Neuronal stem cell (in vitro differentiated cells): ENCODE measurements at regions not wholly inside any gene's neighbourhood (a gene's known extent, or its start where the extent isn't known, plus 50 kb on each side); places are given as distances from the start of the nearest gene placed in this dataset.

Source experiments
- DNase-seq: peaks from one replicate; pipeline ENCODE4 v3.0.0-alpha.2; 2013; ENCODE audit warnings: low spot score
- H2AFZ ChIP-seq: one replicate; pipeline ENCODE4 v1.6.1; 2013; ENCODE audit warnings: mild to moderate bottlenecking, low read length, inconsistent platforms
- H2AK5ac ChIP-seq: 2 replicates; pipeline ENCODE4 v1.6.1; 2013; ENCODE audit warnings: low read depth, mild to moderate bottlenecking, inconsistent platforms, low read length, moderate library complexity, mixed read lengths
- H2BK120ac ChIP-seq: 2 replicates; pipeline ENCODE4 v1.6.1; 2013; ENCODE audit warnings: low read depth, mild to moderate bottlenecking, inconsistent platforms, low read length, moderate library complexity, mixed read lengths
- H2BK12ac ChIP-seq: one replicate; pipeline ENCODE4 v1.6.1; 2013; ENCODE audit warnings: low read length, inconsistent platforms
- H2BK15ac ChIP-seq: 2 replicates; pipeline ENCODE4 v1.6.1; 2013; ENCODE audit warnings: mild to moderate bottlenecking, low read length, inconsistent platforms, mixed read lengths
- H2BK5ac ChIP-seq: one replicate; pipeline ENCODE4 v1.6.1; 2013; ENCODE audit warnings: inconsistent platforms, mild to moderate bottlenecking, low read length, moderate library complexity
- H3K14ac ChIP-seq: one replicate; pipeline ENCODE4 v1.6.1; 2013; ENCODE audit warnings: low read length, inconsistent platforms
- H3K18ac ChIP-seq: 2 replicates; pipeline ENCODE4 v1.6.1; 2013; ENCODE audit warnings: low read length, inconsistent platforms
- H3K23ac ChIP-seq: 2 replicates; pipeline ENCODE4 v1.6.1; 2013; ENCODE audit warnings: low read depth, mild to moderate bottlenecking, mixed read lengths, low read length, inconsistent platforms; ENCODE audit not compliant: poor library complexity
- H3K27ac ChIP-seq: replicated peaks from 3 replicates; pipeline ENCODE4 v1.5.1; 2013; ENCODE audit warnings: low read length, inconsistent platforms
- H3K27me3 ChIP-seq, 3 experiments: 2 replicates each; pipeline ENCODE4 v1.6.1; 2013; ENCODE audit warnings: low read length in 3 of 3, mild to moderate bottlenecking in 2 of 3, inconsistent platforms in 1 of 3, low read depth in 1 of 3, mixed read lengths in 1 of 3, moderate library complexity in 1 of 3; ENCODE audit not compliant: control insufficient read depth in 3 of 3, insufficient read depth in 3 of 3
- H3K36me3 ChIP-seq, 2 donors: replicated peaks in 1 of 2; 2 replicates each; pipeline ENCODE4 v1.6.1; 2013; ENCODE audit warnings: low read length in 2 of 2; ENCODE audit not compliant: control insufficient read depth in 2 of 2, insufficient read depth in 2 of 2
- H3K4ac ChIP-seq: 2 replicates; pipeline ENCODE4 v1.6.1; 2013; ENCODE audit warnings: inconsistent platforms, mild to moderate bottlenecking, low read length, moderate library complexity
- H3K4me1 ChIP-seq, 2 donors: 1 replicate in 1 of 2; 2 replicates in 1 of 2; pipeline ENCODE4 v1.6.1; 2013; ENCODE audit warnings: low read length in 2 of 2, low read depth in 1 of 2; ENCODE audit not compliant: control insufficient read depth in 2 of 2, insufficient read depth in 1 of 2
- H3K4me2 ChIP-seq: one replicate; pipeline ENCODE4 v1.6.1; 2013; ENCODE audit warnings: mild to moderate bottlenecking, low read length, inconsistent platforms; ENCODE audit not compliant: insufficient read depth, poor library complexity, severe bottlenecking
- H3K4me3 ChIP-seq, 2 donors: 2 replicates each; pipeline ENCODE4 v1.5.1; 2013; ENCODE audit warnings: low read length in 2 of 2, mild to moderate bottlenecking in 2 of 2, inconsistent platforms in 1 of 2, moderate library complexity in 1 of 2
- H3K79me1 ChIP-seq: one replicate; pipeline ENCODE4 v1.6.1; 2013; ENCODE audit warnings: low read depth, mild to moderate bottlenecking, inconsistent platforms, low read length, moderate library complexity
- H3K9ac ChIP-seq: one replicate; pipeline ENCODE4 v1.6.1; 2013; ENCODE audit warnings: mild to moderate bottlenecking, low read depth, low read length, inconsistent platforms; ENCODE audit not compliant: poor library complexity
- H3K9me3 ChIP-seq, 2 donors: replicated peaks in 1 of 2; 2 replicates each; pipeline versions ENCODE3 to v1.6.1; 2013; ENCODE audit warnings: low read length in 2 of 2, mild to moderate bottlenecking in 2 of 2, inconsistent platforms in 1 of 2, low read depth in 1 of 2, mixed read lengths in 1 of 2, moderate library complexity in 1 of 2; ENCODE audit not compliant: control insufficient read depth in 2 of 2, insufficient read depth in 1 of 2
- H4K8ac ChIP-seq: one replicate; pipeline ENCODE4 v1.6.1; 2013; ENCODE audit warnings: low read depth, mild to moderate bottlenecking, inconsistent platforms, low read length, moderate library complexity
- H4K91ac ChIP-seq: one replicate; pipeline ENCODE4 v1.6.1; 2013; ENCODE audit warnings: low read length, low read depth, mild to moderate bottlenecking, inconsistent platforms; ENCODE audit not compliant: poor library complexity
- WGBS, 2 donors: extraction: QIAGEN DNeasy Blood & Tissue Kit; methylation state at CpG; one replicate each; pipeline ENCODE4 v1.1.7; 2013; ENCODE audit warnings: missing lambda C conversion rate in 2 of 2, mixed read lengths in 1 of 2; ENCODE audit not compliant: insufficient read length in 2 of 2, insufficient replicate concordance in 1 of 2; ENCODE audit errors: extremely low coverage in 2 of 2; 5-methylcytosine and 5-hydroxymethylcytosine counted together

- Histone ChIP-seq H3K27me3 (no peaks in the 10 kb centered on the region), H4K91ac (no peak overlapping the region), H3K79me1 (no peaks in the 10 kb centered on the region), H3K36me3 (no peaks in the 10 kb centered on the region), H2BK15ac (no peak overlapping the region), H3K23ac (no peak overlapping the region), H2BK120ac (no peak overlapping the region), H3K4ac (no peak overlapping the region), H3K4me3 (no peak overlapping the region), H3K14ac (no peak overlapping the region), H3K18ac (no peak overlapping the region), H3K27ac (no peak overlapping the region), H4K8ac (no peak overlapping the region), H3K9ac (no peak overlapping the region), H3K4me1 (no peaks in the 10 kb centered on the region), H2BK12ac (no peak overlapping the region), H3K4me2 (no peak overlapping the region), H2AK5ac (no peak overlapping the region), H2BK5ac (no peak overlapping the region), H2AFZ (no peak overlapping the region), H3K9me3 (no peaks in the 10 kb centered on the region)
- no peak for DNase-seq
- no CpG with 5 or more reads among the region's 2 CpGs for WGBS, 2 donors
These were observed 54.4 kb downstream of the PABIR2 start for GRCh38 chrX:134742573-134742972.

- Histone ChIP-seq H2BK15ac (no peak overlapping the region), H3K9ac (no peak overlapping the region), H3K9me3 (no peaks in the 10 kb centered on the region), H3K23ac (no peak overlapping the region), H2AFZ (no peak overlapping the region), H3K18ac (no peak overlapping the region), H2BK12ac (no peak overlapping the region), H3K27me3 (no peaks in the 10 kb centered on the region), H3K4me1 (no peaks in the 10 kb centered on the region), H4K91ac (no peak overlapping the region), H3K4me2 (no peak overlapping the region), H3K4ac (no peak overlapping the region), H2BK120ac (no peak overlapping the region), H4K8ac (no peak overlapping the region), H2AK5ac (no peak overlapping the region), H3K4me3 (no peak overlapping the region), H3K27ac (no peak overlapping the region), H3K14ac (no peak overlapping the region), H3K36me3 (no peaks in the 10 kb centered on the region), H3K79me1 (no peaks in the 10 kb centered on the region), H2BK5ac (no peak overlapping the region)
- DNase-seq = no peak
- no CpG with 5 or more reads among the region's 2 CpGs for WGBS, 2 donors
These were observed 55.3 kb downstream of the PABIR2 start for GRCh38 chrX:134741746-134742145.

- peaks cover 0 to 8% of the 10 kb centered on the region in 2 donors for H3K4me1 ChIP-seq
- H4K91ac ChIP-seq = no peak overlapping the region
- no CpG with 5 or more reads among the region's 8 CpGs for WGBS, 2 donors
These were observed 57.8 kb downstream of the PABIR2 start for GRCh38 chrX:134738986-134739740.

GRCh38 chrX:134738445-134738844, 58.6 kb downstream of the PABIR2 start:
- H2BK120ac ChIP-seq = no peak overlapping the region
- no peak overlapping the region for H3K27ac ChIP-seq
- H3K4me1 ChIP-seq = peaks cover 0 to 8% of the 10 kb centered on the region in 2 donors
- H2AFZ ChIP-seq = peak overlapping the region; percentile 9
- no peak overlapping the region for H4K91ac ChIP-seq
- no peak overlapping the region for H2BK15ac ChIP-seq
- H3K9me3 ChIP-seq = no peaks in the 10 kb centered on the region
- DNase-seq = no peak
- no peak overlapping the region for H3K4me2 ChIP-seq
- no peaks in the 10 kb centered on the region for H3K79me1 ChIP-seq
- H4K8ac ChIP-seq = no peak overlapping the region
- no peaks in the 10 kb centered on the region for H3K27me3 ChIP-seq
- H2AK5ac ChIP-seq = no peak overlapping the region
- H3K14ac ChIP-seq = no peak overlapping the region
- no peak overlapping the region for H2BK5ac ChIP-seq
- H3K9ac ChIP-seq = no peak overlapping the region
- H3K36me3 ChIP-seq = no peaks in the 10 kb centered on the region
- no peak overlapping the region for H3K23ac ChIP-seq
- no peak overlapping the region for H3K4ac ChIP-seq
- H3K18ac ChIP-seq = no peak overlapping the region
- H3K4me3 ChIP-seq = no peak overlapping the region
- WGBS, 2 donors = no CpG with 5 or more reads among the region's 3 CpGs
- no peak overlapping the region for H2BK12ac ChIP-seq

More at GRCh38 chrX:134738986-134739740, 57.8 kb downstream of the PABIR2 start:
- H3K18ac ChIP-seq = no peak overlapping the region
- H4K8ac ChIP-seq = no peak overlapping the region
- H3K27ac ChIP-seq = no peak overlapping the region
- H2BK15ac ChIP-seq = no peak overlapping the region
- no peak overlapping the region for H2AFZ ChIP-seq
- no peak for DNase-seq
- H3K23ac ChIP-seq = no peak overlapping the region
- no peak overlapping the region for H3K4me3 ChIP-seq
- H3K14ac ChIP-seq = no peak overlapping the region
- no peak overlapping the region for H2BK12ac ChIP-seq
- H2BK120ac ChIP-seq = no peak overlapping the region
- no peaks in the 10 kb centered on the region for H3K36me3 ChIP-seq
- no peak overlapping the region for H3K4ac ChIP-seq
- no peak overlapping the region for H2BK5ac ChIP-seq
- no peak overlapping the region for H2AK5ac ChIP-seq
- H3K27me3 ChIP-seq = no peaks in the 10 kb centered on the region
- no peak overlapping the region for H3K4me2 ChIP-seq
- no peaks in the 10 kb centered on the region for H3K79me1 ChIP-seq
- H3K9ac ChIP-seq = no peak overlapping the region
- no peaks in the 10 kb centered on the region for H3K9me3 ChIP-seq
